ENCODE measurements at regions not wholly inside any gene's neighbourhood (a gene's known extent, or its start where the extent isn't known, plus 50 kb on each side); places are given as distances from the start of the nearest gene placed in this dataset.

DNA sequence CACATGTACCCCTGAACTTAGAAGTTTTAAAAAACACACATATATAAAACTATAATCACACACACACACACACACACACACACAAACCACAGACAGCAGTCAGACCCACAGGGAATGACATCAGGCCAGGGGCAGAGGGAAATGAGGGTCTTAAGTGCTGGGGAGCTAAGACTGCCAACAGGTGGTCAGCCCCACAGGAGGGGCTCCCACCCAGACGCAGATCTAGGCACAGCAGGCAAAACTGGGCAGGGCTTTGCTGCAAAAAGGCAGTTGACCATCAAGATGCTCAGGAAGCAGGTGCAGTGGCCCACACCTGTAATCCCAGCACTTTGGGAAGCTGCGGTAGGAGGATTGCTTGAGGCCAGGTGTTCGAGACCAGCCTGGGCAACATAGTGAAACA lies 121.0 kb upstream of the LSM14A start:
- TF ChIP-seq CTCF (IDR thresholded peaks at IDR 0.05) (no peak), POLR2A (IDR thresholded peaks at IDR 0.05) (no peak)
- Histone ChIP-seq H3K36me3 (no peaks in the 10 kb centered on the region), H3K27ac (no peak overlapping the region), H3K9me3 (no peaks in the 10 kb centered on the region), H3K4me1 (no peaks in the 10 kb centered on the region), H3K27me3 (peaks cover 0 to 29% (median 3%) of the 10 kb centered on the region in 9 donors), H3K4me3 (no peak overlapping the region)
- 69 to 87% (median 81%) methylated on average over 3 of the region's 3 CpGs for WGBS, 4 donors
- DNase-seq (no peak), ATAC-seq (no peak)
- intact Hi-C loops (cut with DNase I) = no loop called here

DNA sequence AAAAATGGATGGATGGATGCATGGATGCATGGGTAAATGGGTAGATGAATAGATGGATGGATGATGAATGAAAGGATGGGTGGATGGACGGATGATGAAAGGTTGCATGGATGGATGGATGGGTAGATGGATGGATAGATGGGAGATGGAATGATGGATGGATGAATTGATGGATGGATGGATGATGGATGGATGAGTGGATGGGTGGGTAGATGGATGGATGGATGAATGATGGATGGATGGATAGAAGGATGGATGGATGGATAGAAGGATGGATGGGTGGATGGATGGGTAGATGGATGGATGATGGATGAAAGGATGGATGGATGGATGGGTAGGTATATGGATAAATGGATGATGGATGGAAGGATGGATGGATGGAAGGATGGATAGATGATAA lies 115.1 kb upstream of the LSM14A start:
- TF ChIP-seq POLR2A (IDR thresholded peaks at IDR 0.05) (no peak), CTCF (IDR thresholded peaks at IDR 0.05) (no peak)
- H3K9me3 ChIP-seq = no peaks in the 10 kb centered on the region
- intact Hi-C loops (cut with DNase I) = no loop called here
- H3K27me3 ChIP-seq = peaks cover 0 to 13% (median 0%) of the 10 kb centered on the region in 9 donors
- no peak for ATAC-seq
- no peak overlapping the region for H3K27ac ChIP-seq
- WGBS, 4 donors = 86 to 92% (median 89%) methylated on average over 1 of the region's 1 CpG
- H3K36me3 ChIP-seq = no peaks in the 10 kb centered on the region
- DNase-seq = no peak
- no peaks in the 10 kb centered on the region for H3K4me1 ChIP-seq
- H3K4me3 ChIP-seq = no peak overlapping the region

GRCh38 chr19:34066007-34066643 lies 106.2 kb upstream of the LSM14A start:
- ATAC-seq (no peak), DNase-seq (no peak)
- no peak for TF ChIP-seq POLR2A (IDR thresholded peaks at IDR 0.05)
- TF ChIP-seq CTCF (IDR thresholded peaks at IDR 0.05) = no peak
- Histone ChIP-seq H3K4me3 (no peak overlapping the region), H3K9me3 (no peaks in the 10 kb centered on the region), H3K36me3 (no peaks in the 10 kb centered on the region), H3K4me1 (no peaks in the 10 kb centered on the region), H3K27me3 (peaks cover 0 to 39% (median 10%) of the 10 kb centered on the region in 9 donors), H3K27ac (no peak overlapping the region)
- intact Hi-C loops (cut with DNase I) = no loop called here
- WGBS, 4 donors = 30 to 55% (median 33%) methylated on average over 14 of the region's 14 CpGs

GRCh38 chr19:34067861-34068271 lies 104.4 kb upstream of the LSM14A start:
- TF ChIP-seq POLR2A (IDR thresholded peaks at IDR 0.05) (no peak), CTCF (IDR thresholded peaks at IDR 0.05) (no peak)
- Histone ChIP-seq H3K27ac (no peak overlapping the region), H3K4me1 (no peaks in the 10 kb centered on the region), H3K9me3 (no peaks in the 10 kb centered on the region), H3K4me3 (no peak overlapping the region), H3K27me3 (peaks cover 0 to 44% (median 13%) of the 10 kb centered on the region in 9 donors), H3K36me3 (no peaks in the 10 kb centered on the region)
- ATAC-seq = no peak
- intact Hi-C loops (cut with DNase I) = no loop called here
- DNase-seq = no peak
- WGBS, 4 donors = 78 to 86% (median 83%) methylated on average over 7 of the region's 7 CpGs
